ENCODE measurements at regions not wholly inside any gene's neighbourhood (a gene's known extent, or its start where the extent isn't known, plus 50 kb on each side); places are given as distances from the start of the nearest gene placed in this dataset.

- peaks cover 3% of the 10 kb centered on the region for H3K9me3 Mint-ChIP-seq (ENCODE audit: unreplicated experiment)
- Histone ChIP-seq H3K36me3 (ENCODE audit: insufficient read depth, low read length) (no peaks in the 10 kb centered on the region), H3K4me1 (ENCODE audit: insufficient read depth, low read length) (no peaks in the 10 kb centered on the region), H4K20me1 (ENCODE audit: insufficient read depth, low read length) (no peaks in the 10 kb centered on the region), H3K4me2 (ENCODE audit: low read length) (no peak overlapping the region), H3K27me3 (ENCODE audit: insufficient read depth, low read length) (no peaks in the 10 kb centered on the region), H3K4me3 (ENCODE audit: insufficient read depth, low read depth, low read length) (no peak overlapping the region), H2AFZ (ENCODE audit: low read depth, low read length) (no peak overlapping the region), H3K9me3 (ENCODE audit: insufficient read depth, low read depth, low read length) (no peaks in the 10 kb centered on the region), H3K9ac (ENCODE audit: low read length) (no peak overlapping the region), H3K79me2 (ENCODE audit: insufficient read depth, low read length) (no peaks in the 10 kb centered on the region), H3K27ac (ENCODE audit: low read depth, low read length) (no peak overlapping the region)
- H3K27ac Mint-ChIP-seq (ENCODE audit: unreplicated experiment) = no peak overlapping the region
- FAIRE-seq = no peak
- H3K27me3 Mint-ChIP-seq (ENCODE audit: low read depth, unreplicated experiment) = no peaks in the 10 kb centered on the region
- H3K36me3 Mint-ChIP-seq (ENCODE audit: low read depth, unreplicated experiment) = no peaks in the 10 kb centered on the region
- H3K4me3 Mint-ChIP-seq (ENCODE audit: unreplicated experiment) = no peak overlapping the region
- no peak for TF ChIP-seq EZH2 (IDR thresholded peaks at IDR 0.05; ENCODE audit: insufficient read depth, low read length)
- no peak for TF ChIP-seq CTCF (IDR thresholded peaks at IDR 0.05; ENCODE audit: insufficient read depth, low read depth, low read length)
- H3K4me1 Mint-ChIP-seq (ENCODE audit: low read depth, unreplicated experiment) = peaks cover 5% of the 10 kb centered on the region
- no peak for DNase-seq (ENCODE audit: low read depth)
Observed at GRCh38 chr2:160566717-160567116, 73.1 kb upstream of the RBMS1 start.

- Histone ChIP-seq H3K27ac (ENCODE audit: low read depth, low read length) (no peak overlapping the region), H3K4me2 (ENCODE audit: low read length) (no peak overlapping the region), H3K9ac (ENCODE audit: low read length) (no peak overlapping the region), H4K20me1 (ENCODE audit: insufficient read depth, low read length) (no peaks in the 10 kb centered on the region), H3K27me3 (ENCODE audit: insufficient read depth, low read length) (no peaks in the 10 kb centered on the region), H3K36me3 (ENCODE audit: insufficient read depth, low read length) (no peaks in the 10 kb centered on the region), H3K4me3 (ENCODE audit: insufficient read depth, low read depth, low read length) (no peak overlapping the region), H3K79me2 (ENCODE audit: insufficient read depth, low read length) (no peaks in the 10 kb centered on the region), H2AFZ (ENCODE audit: low read depth, low read length) (no peak overlapping the region), H3K4me1 (ENCODE audit: insufficient read depth, low read length) (no peaks in the 10 kb centered on the region), H3K9me3 (ENCODE audit: insufficient read depth, low read depth, low read length) (no peaks in the 10 kb centered on the region)
- peaks cover 10% of the 10 kb centered on the region for H3K9me3 Mint-ChIP-seq (ENCODE audit: unreplicated experiment)
- no peaks in the 10 kb centered on the region for H3K4me1 Mint-ChIP-seq (ENCODE audit: low read depth, unreplicated experiment)
- no peak for TF ChIP-seq EZH2 (IDR thresholded peaks at IDR 0.05; ENCODE audit: insufficient read depth, low read length)
- no peak for TF ChIP-seq CTCF (IDR thresholded peaks at IDR 0.05; ENCODE audit: insufficient read depth, low read depth, low read length)
- no peaks in the 10 kb centered on the region for H3K27me3 Mint-ChIP-seq (ENCODE audit: low read depth, unreplicated experiment)
- no peaks in the 10 kb centered on the region for H3K36me3 Mint-ChIP-seq (ENCODE audit: low read depth, unreplicated experiment)
- DNase-seq (ENCODE audit: low read depth) (no peak), FAIRE-seq (no peak)
- no peak overlapping the region for H3K4me3 Mint-ChIP-seq (ENCODE audit: unreplicated experiment)
- H3K27ac Mint-ChIP-seq (ENCODE audit: unreplicated experiment) = no peak overlapping the region
Observed at GRCh38 chr2:160568856-160569255, 75.2 kb upstream of the RBMS1 start.

- no peak for DNase-seq (ENCODE audit: low read depth)
- Histone ChIP-seq H3K4me2 (ENCODE audit: low read length) (no peak overlapping the region), H3K4me1 (ENCODE audit: insufficient read depth, low read length) (no peaks in the 10 kb centered on the region), H3K79me2 (ENCODE audit: insufficient read depth, low read length) (no peaks in the 10 kb centered on the region), H3K9me3 (ENCODE audit: insufficient read depth, low read depth, low read length) (no peaks in the 10 kb centered on the region), H3K27me3 (ENCODE audit: insufficient read depth, low read length) (no peaks in the 10 kb centered on the region), H2AFZ (ENCODE audit: low read depth, low read length) (no peak overlapping the region), H3K27ac (ENCODE audit: low read depth, low read length) (no peak overlapping the region), H3K36me3 (ENCODE audit: insufficient read depth, low read length) (no peaks in the 10 kb centered on the region), H4K20me1 (ENCODE audit: insufficient read depth, low read length) (no peaks in the 10 kb centered on the region), H3K9ac (ENCODE audit: low read length) (no peak overlapping the region), H3K4me3 (ENCODE audit: insufficient read depth, low read depth, low read length) (no peak overlapping the region)
- Mint-ChIP-seq H3K27me3 (ENCODE audit: low read depth, unreplicated experiment) (no peaks in the 10 kb centered on the region), H3K4me3 (ENCODE audit: unreplicated experiment) (no peak overlapping the region), H3K27ac (ENCODE audit: unreplicated experiment) (no peak overlapping the region), H3K36me3 (ENCODE audit: low read depth, unreplicated experiment) (no peaks in the 10 kb centered on the region), H3K9me3 (ENCODE audit: unreplicated experiment) (peaks cover 10% of the 10 kb centered on the region), H3K4me1 (ENCODE audit: low read depth, unreplicated experiment) (no peaks in the 10 kb centered on the region)
- FAIRE-seq = no peak
- TF ChIP-seq EZH2 (IDR thresholded peaks at IDR 0.05; ENCODE audit: insufficient read depth, low read length) (no peak), CTCF (IDR thresholded peaks at IDR 0.05; ENCODE audit: insufficient read depth, low read depth, low read length) (no peak)
Observed at GRCh38 chr2:160570376-160570775, 76.8 kb upstream of the RBMS1 start.

Measured in astrocyte (in vitro differentiated cells and primary cell).